GM12892 (cell line): ENCODE measurements at regions not wholly inside any gene's neighbourhood (a gene's known extent, or its start where the extent isn't known, plus 50 kb on each side); places are given as distances from the start of the nearest gene placed in this dataset.

ENCODE experiments used
- DNase-seq: peaks from one replicate; pipeline ENCODE4 v3.0.0; 2011; ENCODE audit not compliant: insufficient read length
- FAIRE-seq: peaks from 2 replicates; lab custom pipeline; 2011; peaks lifted over from hg19 to GRCh38; lab: Jason Lieb, UNC
- POLR2A ChIP-seq: IDR thresholded peaks from 2 replicates; pipeline ENCODE4 v1.6.1; 2011; ENCODE audit warnings: low read depth, low read length, control low read depth
- POLR2AphosphoS5 ChIP-seq: IDR thresholded peaks from 2 replicates; pipeline ENCODE4 v1.6.1; 2011; ENCODE audit warnings: low read depth, low read length, control low read depth
- TAF1 ChIP-seq: IDR thresholded peaks from 2 replicates; pipeline ENCODE4 v1.6.1; 2011; ENCODE audit warnings: low read depth, mild to moderate bottlenecking, control low read depth, low read length, borderline replicate concordance

DNA sequence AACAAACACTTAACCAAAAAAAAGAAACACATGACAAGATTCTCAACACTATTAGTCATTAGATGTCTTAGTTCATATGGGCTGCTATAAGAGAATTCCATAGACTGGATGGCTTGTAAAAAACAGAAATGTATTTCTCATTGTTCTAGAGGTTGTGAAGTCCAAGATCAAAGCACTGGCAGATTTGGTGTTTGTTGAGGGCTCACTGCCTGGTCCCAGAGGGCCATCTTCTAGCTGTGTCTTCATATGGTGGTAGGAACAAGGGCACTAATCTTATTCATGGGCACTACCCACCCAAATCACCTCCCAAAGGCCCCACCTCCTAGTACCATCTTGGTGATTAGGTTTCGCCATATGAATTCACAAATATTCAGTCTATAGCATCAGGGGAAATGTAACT, 162.5 kb upstream of the SDK2 start:
- DNase-seq (no peak), FAIRE-seq (no peak)
- TF ChIP-seq POLR2AphosphoS5 (no peak), TAF1 (no peak), POLR2A (no peak)

DNA sequence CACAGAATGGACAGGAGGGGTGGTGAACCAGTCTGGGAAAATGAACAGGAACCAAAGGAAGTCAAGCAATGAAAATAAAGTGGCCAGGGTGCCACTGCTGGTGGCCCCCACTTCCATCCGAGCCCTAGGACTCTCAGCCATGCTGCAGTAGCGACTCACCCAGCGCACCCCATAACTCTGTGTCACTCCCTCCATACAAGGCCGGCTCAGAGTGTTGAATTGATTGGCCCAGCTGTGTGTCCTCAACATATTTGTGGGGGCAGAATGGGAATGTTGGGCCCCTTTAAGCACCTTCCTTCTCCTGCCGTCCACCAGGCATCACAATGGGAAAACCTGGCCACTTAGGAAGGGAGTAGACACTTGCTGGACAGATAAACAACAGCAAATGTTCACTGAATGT, 169.0 kb upstream of the SDK2 start:
- DNase-seq (no peak), FAIRE-seq (no peak)
- TF ChIP-seq POLR2A (no peak), TAF1 (no peak), POLR2AphosphoS5 (no peak)

DNA sequence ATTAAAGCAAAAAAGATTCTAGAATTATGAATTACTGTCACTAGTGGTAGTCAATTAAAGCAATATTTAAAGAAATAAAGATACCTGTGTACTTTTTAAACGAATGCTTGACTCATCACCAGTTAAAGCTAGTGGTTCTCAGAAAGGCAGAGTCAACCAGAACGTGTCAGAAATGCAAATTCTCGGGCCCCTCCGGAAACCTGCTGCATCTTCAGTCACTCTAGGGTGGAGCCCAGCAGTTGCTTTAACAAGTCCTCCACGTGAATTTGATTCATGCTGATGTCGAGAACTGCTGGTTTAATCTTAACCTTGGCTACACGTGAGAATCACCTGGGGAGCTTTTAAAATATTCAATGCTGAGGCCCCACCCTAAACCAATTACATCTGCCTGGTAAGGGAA, 169.8 kb upstream of the SDK2 start:
- DNase-seq (no peak), FAIRE-seq (no peak)
- TF ChIP-seq TAF1 (no peak), POLR2A (no peak), POLR2AphosphoS5 (no peak)

DNA sequence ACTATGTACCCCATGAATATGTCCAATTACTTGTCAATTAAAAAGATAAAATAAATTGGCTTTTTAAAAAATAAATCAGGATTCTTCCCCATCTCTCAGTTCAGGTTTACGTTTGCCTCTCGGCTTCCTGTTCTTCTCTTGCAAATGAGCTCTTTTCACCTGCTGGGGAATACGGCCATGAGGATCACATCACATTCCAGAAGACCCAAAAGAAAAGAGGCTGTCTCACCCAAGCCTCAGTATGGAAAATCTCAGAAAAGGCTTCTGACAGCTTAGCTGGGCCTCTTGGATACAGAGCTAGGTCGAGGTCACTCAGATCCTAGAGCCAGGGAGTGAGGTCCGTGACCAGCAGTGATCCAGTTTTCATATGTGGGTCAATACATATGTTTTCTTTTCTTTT, 171.2 kb upstream of the SDK2 start:
- DNase-seq: no peak
- FAIRE-seq: no peak
- TF ChIP-seq POLR2AphosphoS5 (no peak), POLR2A (no peak), TAF1 (no peak)

DNA sequence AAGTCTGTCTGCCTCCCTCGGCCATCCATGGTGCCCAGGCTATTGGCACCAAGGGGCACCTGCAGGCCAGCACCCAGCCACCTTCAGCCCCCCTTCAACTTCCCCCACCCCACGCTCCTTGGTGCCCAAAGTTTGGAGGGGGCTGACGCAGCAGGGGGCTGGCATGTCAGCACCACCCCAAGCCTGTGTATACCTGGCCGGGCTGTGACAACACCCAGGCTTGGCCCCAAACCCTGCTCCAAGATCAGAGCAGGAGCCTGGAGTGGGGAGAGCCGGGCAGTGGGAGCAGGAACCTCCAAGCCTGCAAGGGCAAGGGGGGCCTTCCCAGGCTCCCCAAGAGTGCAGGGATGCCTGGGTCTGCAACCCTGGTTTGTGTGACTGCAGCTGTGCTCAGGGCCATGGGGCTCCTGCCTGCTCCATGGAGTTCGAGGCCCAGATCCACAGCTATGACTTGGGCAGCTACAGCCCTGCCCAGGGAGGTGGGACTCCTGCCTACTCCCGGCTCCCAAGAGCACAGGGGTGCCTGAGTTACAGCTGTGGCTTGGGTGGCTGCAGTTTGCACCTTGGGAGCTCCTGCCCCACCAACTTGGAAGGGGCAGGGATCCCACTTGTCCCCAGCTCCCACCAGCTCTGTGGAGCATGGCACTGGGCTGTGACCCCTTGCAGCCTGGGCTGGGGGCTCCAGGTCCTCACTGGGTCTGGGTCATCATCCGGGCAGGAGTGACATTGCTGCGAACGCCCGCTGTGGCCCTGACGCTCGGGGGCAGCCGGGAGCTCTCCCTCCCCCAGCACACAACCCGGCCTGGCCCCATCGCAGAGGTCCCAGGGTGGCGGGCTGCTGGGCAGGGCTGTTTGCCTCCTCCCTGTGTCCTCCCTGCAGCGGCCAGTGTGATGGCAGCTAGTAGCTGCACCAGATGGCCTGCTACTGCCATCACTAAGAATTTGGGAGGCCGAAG, 175.5 kb upstream of the SDK2 start:
- FAIRE-seq (no peak), DNase-seq (no peak)
- TF ChIP-seq POLR2AphosphoS5 (no peak), TAF1 (no peak), POLR2A (no peak)

DNA sequence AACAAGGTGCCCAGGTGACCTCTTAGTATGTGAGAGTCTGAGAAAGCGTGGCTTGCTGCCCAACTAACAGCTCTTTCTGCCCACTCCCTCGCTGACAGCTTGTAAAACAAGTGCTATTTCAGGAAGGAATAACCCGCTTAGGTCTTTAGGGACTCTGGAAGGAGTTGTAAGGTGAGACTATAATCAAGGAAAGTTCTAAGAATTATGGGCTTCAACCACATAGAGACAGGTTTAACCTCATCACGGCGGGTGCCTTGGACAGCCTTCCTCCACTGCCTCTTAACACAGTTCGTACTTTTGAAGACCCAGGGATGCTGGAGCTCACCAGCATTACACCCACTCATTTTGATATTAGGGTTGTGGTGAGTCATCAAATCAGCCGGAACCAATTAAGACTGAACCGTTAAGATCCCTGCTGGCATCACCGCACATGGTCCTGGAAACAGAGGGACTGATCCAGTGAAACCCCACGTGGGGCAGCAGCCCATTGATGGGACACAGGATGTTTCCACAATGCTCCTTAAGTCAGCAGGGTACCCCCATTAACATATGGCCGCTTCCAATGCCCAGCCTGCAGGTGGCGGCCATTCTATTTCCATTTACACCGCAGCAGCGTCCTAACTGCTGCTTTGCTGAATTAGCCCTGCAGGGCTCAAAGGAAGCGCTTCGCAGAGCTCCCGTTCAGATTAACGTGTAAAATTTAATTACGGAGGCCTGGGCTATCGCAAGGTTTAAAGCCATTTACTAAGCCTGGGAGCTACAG, 176.6 kb upstream of the SDK2 start:
- no peak for TF ChIP-seq TAF1
- no peak for TF ChIP-seq POLR2AphosphoS5
- no peak for TF ChIP-seq POLR2A
- DNase-seq (no peak), FAIRE-seq (no peak)

DNA sequence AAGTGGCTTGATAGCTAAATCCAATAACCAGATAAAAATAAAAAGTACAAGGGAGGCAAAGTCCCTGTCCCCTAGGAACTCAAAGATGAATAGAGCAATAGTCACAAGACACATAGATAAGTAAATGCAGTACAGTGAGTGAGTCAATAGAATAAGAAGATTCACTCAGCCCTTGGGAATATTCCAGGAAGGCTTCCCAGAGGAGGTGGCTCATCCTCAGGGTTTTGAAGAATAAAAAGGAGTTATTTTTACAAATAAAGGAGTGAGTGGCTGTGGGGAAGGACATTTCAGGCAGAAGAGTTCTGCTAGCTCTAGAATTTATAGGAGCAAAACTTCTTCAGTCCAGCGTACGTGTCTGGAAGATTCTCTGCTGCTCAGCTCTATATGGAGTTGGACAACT, 177.4 kb upstream of the SDK2 start:
- no peak for DNase-seq
- TF ChIP-seq POLR2A (no peak), POLR2AphosphoS5 (no peak), TAF1 (no peak)
- FAIRE-seq: no peak

DNA sequence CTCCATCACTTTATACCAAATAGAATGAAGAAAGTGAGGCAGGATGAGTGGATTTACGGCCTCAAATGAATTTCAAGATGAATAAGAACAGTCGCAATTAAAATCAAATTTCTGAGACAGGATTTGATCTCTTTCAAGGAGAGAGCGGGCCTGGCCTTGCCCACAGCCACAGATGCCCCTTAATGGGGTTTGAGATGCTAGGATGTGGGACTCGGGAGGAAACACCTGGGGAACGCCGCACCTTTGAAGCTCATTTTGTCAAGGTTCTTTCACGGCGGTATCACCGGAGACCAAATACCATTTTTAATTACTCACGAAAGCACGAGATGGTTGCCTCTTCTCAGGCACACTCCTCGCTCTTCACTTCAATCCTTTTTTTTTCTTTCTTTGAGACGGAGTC, 178.1 kb upstream of the SDK2 start:
- DNase-seq: no peak
- no peak for FAIRE-seq
- TF ChIP-seq POLR2A (no peak), POLR2AphosphoS5 (no peak), TAF1 (no peak)

DNA sequence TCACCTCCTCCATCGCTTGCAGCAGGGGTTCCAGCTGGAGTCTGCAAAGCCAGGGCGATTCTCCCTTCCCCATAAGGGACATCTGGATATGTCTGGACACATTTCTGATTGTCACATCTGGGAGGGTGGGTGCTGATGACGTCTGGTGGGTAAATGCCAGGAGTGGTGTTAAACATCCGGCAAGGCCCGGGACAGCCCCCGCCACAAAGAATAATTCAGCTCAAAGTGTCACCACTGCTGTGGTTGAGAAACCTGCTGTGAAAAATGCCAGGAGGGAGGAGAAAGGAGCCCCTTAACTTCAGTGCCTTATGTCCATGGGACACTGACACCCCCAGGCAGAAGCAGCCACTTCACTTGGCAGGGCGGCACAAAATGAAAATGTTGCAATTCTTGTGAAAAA, 179.4 kb upstream of the SDK2 start:
- DNase-seq: no peak
- no peak for FAIRE-seq
- TF ChIP-seq POLR2AphosphoS5: no peak
- no peak for TF ChIP-seq TAF1
- no peak for TF ChIP-seq POLR2A

DNA sequence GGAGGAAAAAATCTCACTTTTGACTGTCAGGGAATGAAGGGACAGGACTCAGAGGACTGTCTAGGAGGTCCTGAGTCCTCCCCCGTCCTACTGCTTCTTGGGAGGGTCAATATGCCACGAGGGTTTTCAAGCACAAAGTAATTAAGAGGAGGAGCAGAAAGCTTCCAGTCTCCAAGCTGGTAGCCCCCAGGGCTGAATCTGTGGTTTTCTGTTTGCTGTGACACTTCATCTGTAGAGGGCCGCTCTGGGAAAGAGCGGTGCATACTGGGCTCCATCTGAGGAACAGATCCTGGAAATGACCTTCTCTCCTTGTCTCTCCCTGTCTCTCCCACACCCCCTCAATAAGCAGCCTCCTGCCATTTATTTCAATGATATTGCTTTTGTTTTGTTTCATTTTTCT, 180.1 kb upstream of the SDK2 start:
- no peak for TF ChIP-seq TAF1
- no peak for TF ChIP-seq POLR2A
- TF ChIP-seq POLR2AphosphoS5: no peak
- DNase-seq: no peak
- no peak for FAIRE-seq

DNA sequence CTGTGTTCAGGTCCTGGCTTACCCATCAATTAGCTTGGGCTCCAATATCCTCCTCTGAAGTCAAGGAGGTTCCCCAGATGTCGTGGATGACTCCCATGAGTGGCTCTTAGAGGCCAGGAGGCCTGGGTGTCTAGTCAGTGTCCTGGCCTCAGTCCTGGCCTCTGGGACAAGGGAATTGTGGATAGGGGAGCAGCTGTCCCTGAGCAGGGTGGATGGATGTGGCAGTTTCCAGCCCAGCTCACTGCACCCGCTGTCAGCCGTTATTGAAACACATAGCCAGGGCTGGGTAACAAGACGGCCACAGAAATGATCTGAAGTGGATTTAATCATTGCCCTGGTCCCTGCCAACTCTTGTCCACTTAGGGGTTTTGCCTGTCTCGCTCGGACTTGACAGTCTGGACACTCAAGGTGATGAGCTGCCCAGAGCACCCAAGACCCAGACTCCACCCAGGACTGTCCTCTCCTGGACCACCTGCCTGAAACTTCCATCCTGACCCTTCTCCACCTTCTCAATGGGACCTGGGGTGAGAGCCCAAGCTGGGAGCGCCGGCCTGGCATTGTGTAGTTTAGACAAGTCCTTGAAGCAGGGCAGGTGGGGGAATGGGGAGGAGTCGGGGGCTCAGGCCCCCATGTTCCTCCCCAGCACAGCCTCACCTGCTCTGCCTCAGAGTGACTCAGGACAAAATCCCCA, 182.1 kb upstream of the SDK2 start:
- FAIRE-seq: no peak
- TF ChIP-seq POLR2A (no peak), TAF1 (no peak), POLR2AphosphoS5 (no peak)

DNA sequence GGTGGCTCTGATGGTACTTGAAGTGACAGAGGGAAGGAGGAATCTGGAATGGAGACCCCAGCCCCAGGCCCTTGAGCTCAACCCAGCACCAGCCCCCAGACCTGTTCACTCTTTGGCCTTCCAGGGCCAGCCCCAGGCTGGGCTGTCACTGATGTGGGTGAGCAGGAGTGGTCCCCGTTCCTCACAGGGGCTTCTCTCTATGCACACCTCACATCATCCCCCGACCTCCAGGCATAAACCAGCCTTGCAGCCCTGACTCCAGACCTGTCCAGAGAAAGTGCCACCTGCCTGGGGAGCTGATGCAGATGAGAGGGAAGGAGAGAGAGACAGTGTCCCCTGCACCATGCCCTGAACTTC, 182.6 kb upstream of the SDK2 start:
- TF ChIP-seq POLR2AphosphoS5 (no peak), POLR2A (no peak), TAF1 (no peak)
- no peak for DNase-seq
- no peak for FAIRE-seq

More for the DNA sequence above, 182.1 kb upstream of the SDK2 start:
- no peak for DNase-seq
